HepG2 (cell line): ENCODE measurements at regions not wholly inside any gene's neighbourhood (a gene's known extent, or its start where the extent isn't known, plus 50 kb on each side); places are given as distances from the start of the nearest gene placed in this dataset.

ENCODE experiments used
- ATAC-seq: fragments of 200-7000 bp; cut with Tn5 transposase; 3 replicates; pipeline ENCODE4 v1.9.1; 2020; ENCODE audit warnings: mild to moderate bottlenecking, moderate library complexity
- BruUV-seq: library from RNA; stranded (reverse); fragments of 400-500 nt; replicated peaks from 2 replicates; lab custom pipeline; 2021; lab: Mats Ljungman, UMichigan
- CTCF ChIA-PET: fragments of 300-600 bp; formaldehyde crosslinking; extraction: SDS; loops from one replicate; lab custom pipeline; 2021; ENCODE audit warnings: low total read pairs, inconsistent platforms, low intra/inter-chr PET ratio; lab: Yijun Ruan, JAX
- POLR2A ChIA-PET: fragments of 350-600 bp; sonication (Branson Sonifier 250); formaldehyde crosslinking; loops from one replicate; lab custom pipeline; 2020; ENCODE audit warnings: antibody characterized with exemption, inconsistent platforms; lab: Yijun Ruan, JAX
- DNase-seq: peaks from one replicate; pipeline ENCODE4 v3.0.0-alpha.2; 2015; ENCODE audit warnings: low spot score
- FAIRE-seq: peaks from 3 replicates; lab custom pipeline; 2011; peaks lifted over from hg19 to GRCh38; lab: Jason Lieb, UNC
- H2AFZ ChIP-seq: one replicate; pipeline ENCODE4 v1.6.1; 2011; ENCODE audit warnings: low read length, inconsistent platforms
- H3K27ac ChIP-seq: fragments of 300-600 bp; 3 replicates; pipeline ENCODE4 v1.8.0; 2011; ENCODE audit warnings: mixed run types, mild to moderate bottlenecking, mixed read lengths, low read length, inconsistent platforms; ENCODE audit not compliant: insufficient read depth; ENCODE audit errors: extremely low read length
- H3K27me3 ChIP-seq, 2 experiments: fragments of 200-600 bp in 1 of 2; 2 replicates in 1 of 2; 3 replicates in 1 of 2; pipeline versions ENCODE4 v1.6.0 to v1.8.0; 2011; ENCODE audit warnings: low read length in 2 of 2, mild to moderate bottlenecking in 2 of 2, moderate library complexity in 2 of 2, inconsistent platforms in 1 of 2; ENCODE audit not compliant: insufficient read depth in 2 of 2, control insufficient read depth in 1 of 2
- H3K36me3 ChIP-seq, 2 experiments: fragments of 200-600 bp in 1 of 2; replicated peaks in 1 of 2; 2 replicates in 1 of 2; 3 replicates in 1 of 2; pipeline versions ENCODE4 v1.5.1 to v1.8.0; 2011; ENCODE audit warnings: low read length in 2 of 2, inconsistent platforms in 1 of 2; ENCODE audit not compliant: insufficient read depth in 2 of 2, control insufficient read depth in 1 of 2
- H3K4me1 ChIP-seq: 2 replicates; pipeline ENCODE4 v1.5.1; 2012; ENCODE audit warnings: low read length, inconsistent platforms; ENCODE audit not compliant: insufficient read depth
- H3K4me2 ChIP-seq: 2 replicates; pipeline ENCODE4 v1.6.0; 2011; ENCODE audit warnings: low read depth, low read length, inconsistent platforms
- H3K4me3 ChIP-seq, 3 experiments: fragments of 200-600 bp in 1 of 3; sonication (generic), shearing (Covaris generic) in 1 of 3; replicated peaks in 1 of 3; 2 replicates each; pipeline ENCODE4 v1.5.1; 2011 to 2016; ENCODE audit warnings: low read length in 3 of 3, inconsistent platforms in 2 of 3, low read depth in 2 of 3, mild to moderate bottlenecking in 2 of 3, control low read depth in 1 of 3, mixed read lengths in 1 of 3; ENCODE audit not compliant: insufficient read depth in 1 of 3
- H3K79me2 ChIP-seq: one replicate; pipeline ENCODE4 v1.6.1; 2011; ENCODE audit warnings: low read length, inconsistent platforms; ENCODE audit not compliant: insufficient read depth
- H3K9ac ChIP-seq: 2 replicates; pipeline ENCODE4 v1.6.0; 2011; ENCODE audit warnings: mild to moderate bottlenecking, low read depth, low read length, inconsistent platforms; ENCODE audit not compliant: insufficient read depth
- H3K9me3 ChIP-seq: 2 replicates; pipeline ENCODE4 v1.5.1; 2012; ENCODE audit warnings: mild to moderate bottlenecking, low read length
- H4K20me1 ChIP-seq: 2 replicates; pipeline ENCODE4 v1.6.0; 2011; ENCODE audit warnings: inconsistent platforms, mild to moderate bottlenecking, low read length, moderate library complexity; ENCODE audit not compliant: insufficient read depth
- CTCF ChIP-seq: sonication (generic); formaldehyde crosslinking; IDR thresholded peaks from 2 replicates; pipeline ENCODE4 v1.5.0; 2020; ENCODE audit warnings: mild to moderate bottlenecking, missing genetic modification reagents, moderate library complexity
- ZNF318 ChIP-seq: sonication (generic); formaldehyde crosslinking; IDR thresholded peaks from 2 replicates; pipeline ENCODE4 v1.4.0; 2020; ENCODE audit warnings: mild to moderate bottlenecking, missing genetic modification reagents
- WGBS: methylation state at CpG from one replicate; pipeline ENCODE4 v1.1.6; 2017; ENCODE audit warnings: low lambda C conversion rate; 5-methylcytosine and 5-hydroxymethylcytosine counted together
- in situ Hi-C: cut with HindIII; loops from 2 replicates; pipeline ENCODE4 v1.10.0; 2017; ENCODE audit warnings: low pct_unique_long_range_greater_than_20kb; ENCODE audit not compliant: extremely low pct_ligation_motif_present
- intact Hi-C: fragments of 100-400 bp; cut with micrococcal nuclease; formaldehyde crosslinking; loops from one replicate; pipeline ENCODE4 v1.10.0; 2022; ENCODE audit not compliant: unreplicated experiment

GRCh38 chr12:130026608-130027176, 122.9 kb upstream of the TMEM132D start:
- no peaks in the 10 kb centered on the region for H3K9me3 ChIP-seq
- H3K4me3 ChIP-seq = no peak overlapping the region
- DNase-seq (peak; percentile 21), FAIRE-seq (peak; percentile 57), ATAC-seq (peak; percentile 50; the same call in 2 of the 3 replicates)
- H3K4me1 ChIP-seq = no peaks in the 10 kb centered on the region
- POLR2A ChIA-PET = no interaction called here
- H3K27ac ChIP-seq = no peak overlapping the region
- no TSS peak for BruUV-seq
- in situ Hi-C loops = loop anchor here (25.0 kb wide), 1 partner anchor 711 kb away; no protein-coding TSS in a partner anchor
- no peaks in the 10 kb centered on the region for H4K20me1 ChIP-seq
- H3K4me2 ChIP-seq = no peak overlapping the region
- 51% methylated on average over 15 of the region's 15 CpGs for WGBS
- no peaks in the 10 kb centered on the region for H3K36me3 ChIP-seq
- no peak overlapping the region for H3K9ac ChIP-seq
- H2AFZ ChIP-seq = no peak overlapping the region
- intact Hi-C loops = loop anchor here (1.0 kb wide), 1 partner anchor 309 kb away; no protein-coding TSS in a partner anchor
- CTCF ChIA-PET = interaction anchor here (0.6 to 1.9 kb wide), 2 partner anchors 23 to 309 kb away, joined by 3 to 6 read pairs; no protein-coding TSS in a partner anchor
- TF ChIP-seq CTCF (peak; percentile 58), ZNF318 (CRISPR knock-in tag) (no peak)
- peaks cover 0 to 10% of the 10 kb centered on the region in 2 experiments; a peak in 2 of 5 replicates for H3K27me3 ChIP-seq
- no peaks in the 10 kb centered on the region for H3K79me2 ChIP-seq
